ENCODE measurements at regions not wholly inside any gene's neighbourhood (a gene's known extent, or its start where the extent isn't known, plus 50 kb on each side); places are given as distances from the start of the nearest gene placed in this dataset.

GRCh38 chr12:13383379-13383778 is 186.9 kb downstream of the EMP1 start:
- intact Hi-C loops (cut with DNase I), result no loop called here
- H3K4me1 ChIP-seq, result no peaks in the 10 kb centered on the region
- DNase-seq (no peak), ATAC-seq (no peak)
- H3K4me3 ChIP-seq, result no peak overlapping the region
- 64 to 78% methylated on average over 3 of the region's 3 CpGs for WGBS, 2 donors
- peaks cover 0 to 11% (median 0%) of the 10 kb centered on the region in 7 donors for H3K27me3 ChIP-seq
- no peaks in the 10 kb centered on the region for H3K36me3 ChIP-seq
- H3K27ac ChIP-seq, result no peak overlapping the region
- H3K9me3 ChIP-seq, result peaks cover 0 to under 1% (median 0%) of the 10 kb centered on the region in 11 donors
- no peak for TF ChIP-seq CTCF (IDR thresholded peaks at IDR 0.05)

DNA sequence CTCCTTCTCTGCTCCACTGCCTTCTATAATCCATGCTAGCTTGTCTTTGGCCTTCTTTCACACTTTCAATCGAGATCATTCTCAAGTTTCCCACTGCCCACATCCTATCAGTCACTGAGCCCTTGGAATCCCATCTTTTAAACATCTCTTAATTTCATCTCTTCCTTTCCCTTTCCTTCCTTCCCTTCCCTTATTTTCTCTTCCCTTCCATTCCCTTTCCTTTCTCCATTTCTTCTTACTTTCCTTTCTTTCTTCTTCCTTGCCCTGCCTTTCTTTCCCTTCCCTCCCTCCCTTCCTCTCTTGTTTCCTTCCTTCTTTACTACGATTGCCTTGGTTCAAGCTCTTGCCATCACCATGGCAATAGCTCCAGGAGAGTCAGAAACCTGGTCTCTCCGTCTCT is 183.8 kb downstream of the EMP1 start:
- no peaks in the 10 kb centered on the region for H3K36me3 ChIP-seq
- H3K9me3 ChIP-seq, result peaks cover 0 to 13% (median 0%) of the 10 kb centered on the region in 11 donors
- intact Hi-C loops (cut with DNase I), result no loop called here

GRCh38 chr12:13379531-13380188 is 183.1 kb downstream of the EMP1 start:
- TF ChIP-seq CTCF (IDR thresholded peaks at IDR 0.05), result no peak
- no peaks in the 10 kb centered on the region for H3K36me3 ChIP-seq
- intact Hi-C loops (cut with DNase I), result no loop called here
- DNase-seq (no peak), ATAC-seq (no peak)
- H3K4me3 ChIP-seq, result no peak overlapping the region
- H3K27ac ChIP-seq, result no peak overlapping the region
- peaks cover 0 to 6% (median 0%) of the 10 kb centered on the region in 7 donors for H3K27me3 ChIP-seq
- WGBS, 2 donors, result 69 to 85% methylated on average over 3 of the region's 3 CpGs
- H3K9me3 ChIP-seq, result peaks cover 0 to 13% (median 0%) of the 10 kb centered on the region in 11 donors
- H3K4me1 ChIP-seq, result peaks cover 0 to 7% (median 0%) of the 10 kb centered on the region in 9 donors

More for the DNA sequence above, 183.8 kb downstream of the EMP1 start:
- no peak for TF ChIP-seq CTCF (IDR thresholded peaks at IDR 0.05)
- WGBS, 2 donors, result 70 to 78% methylated on average over 3 of the region's 3 CpGs
- Histone ChIP-seq H3K27me3 (peaks cover 0 to 6% (median 0%) of the 10 kb centered on the region in 7 donors), H3K27ac (no peak overlapping the region), H3K4me3 (no peak overlapping the region), H3K4me1 (peaks cover 0 to under 1% (median 0%) of the 10 kb centered on the region in 9 donors)
- DNase-seq (no peak), ATAC-seq (no peak)

GRCh38 chr12:13377698-13378097 is 181.2 kb downstream of the EMP1 start:
- H3K4me3 ChIP-seq, result no peak overlapping the region
- H3K27me3 ChIP-seq, result peaks cover 0 to 6% (median 0%) of the 10 kb centered on the region in 7 donors
- intact Hi-C loops (cut with DNase I), result no loop called here
- ATAC-seq (no peak), DNase-seq (no peak)
- H3K36me3 ChIP-seq, result no peaks in the 10 kb centered on the region
- H3K9me3 ChIP-seq, result peaks cover 0 to 13% (median 0%) of the 10 kb centered on the region in 11 donors
- no peak overlapping the region for H3K27ac ChIP-seq
- WGBS, 2 donors, result 71 to 87% methylated on average over 1 of the region's 1 CpG
- TF ChIP-seq CTCF (IDR thresholded peaks at IDR 0.05), result no peak
- H3K4me1 ChIP-seq, result peaks cover 0 to 9% (median 0%) of the 10 kb centered on the region in 9 donors
